Activated naive CD8-positive, alpha-beta T cell treated with anti-CD3 and anti-CD28 coated beads for 36 hours (primary cell): ENCODE measurements at regions not wholly inside any gene's neighbourhood (a gene's known extent, or its start where the extent isn't known, plus 50 kb on each side); places are given as distances from the start of the nearest gene placed in this dataset.

Experiments used
- DNase-seq: peaks from one replicate; pipeline ENCODE4 v3.0.0; 2021
- H3K27ac Mint-ChIP-seq: one replicate; pipeline ENCODE4 v1.8.0; 2022; ENCODE audit warnings: mild to moderate bottlenecking, moderate library complexity, mixed read lengths
- H3K27me3 Mint-ChIP-seq: one replicate; pipeline ENCODE4 v1.8.0; 2022; ENCODE audit warnings: mild to moderate bottlenecking, mixed read lengths
- H3K36me3 Mint-ChIP-seq: one replicate; pipeline ENCODE4 v1.8.0; 2021; ENCODE audit warnings: mild to moderate bottlenecking, mixed read lengths
- H3K4me1 Mint-ChIP-seq: one replicate; pipeline ENCODE4 v1.8.0; 2021; ENCODE audit warnings: mixed read lengths
- H3K4me3 Mint-ChIP-seq: one replicate; pipeline ENCODE4 v1.8.0; 2022; ENCODE audit warnings: mild to moderate bottlenecking, moderate library complexity, mixed read lengths
- H3K9me3 Mint-ChIP-seq: one replicate; pipeline ENCODE4 v1.8.0; 2022; ENCODE audit warnings: mixed read lengths

DNA sequence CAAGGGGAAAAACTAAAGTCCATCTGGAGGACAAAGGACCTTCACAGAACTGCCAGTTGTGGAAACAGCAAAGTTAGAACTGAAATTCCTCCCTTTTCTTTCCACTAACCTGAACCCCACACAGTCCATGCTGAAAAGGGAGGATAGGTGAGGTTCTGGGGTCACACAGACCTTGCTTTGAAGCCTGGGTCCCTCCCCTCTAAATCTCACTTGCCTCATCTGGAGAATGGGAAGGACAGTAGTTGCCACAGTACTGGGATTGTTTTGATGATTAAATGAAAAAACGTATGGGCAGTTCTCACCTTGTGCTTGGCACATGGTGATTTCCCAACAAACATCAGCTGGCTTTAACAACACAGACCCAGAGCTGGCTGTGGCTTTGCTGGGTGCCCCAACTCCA is 166.4 kb upstream of the LRIG1 start:
- Mint-ChIP-seq H3K27ac (no peak overlapping the region), H3K9me3 (no peaks in the 10 kb centered on the region), H3K4me3 (no peak overlapping the region), H3K36me3 (no peaks in the 10 kb centered on the region), H3K27me3 (no peaks in the 10 kb centered on the region), H3K4me1 (no peaks in the 10 kb centered on the region)
- no peak for DNase-seq

DNA sequence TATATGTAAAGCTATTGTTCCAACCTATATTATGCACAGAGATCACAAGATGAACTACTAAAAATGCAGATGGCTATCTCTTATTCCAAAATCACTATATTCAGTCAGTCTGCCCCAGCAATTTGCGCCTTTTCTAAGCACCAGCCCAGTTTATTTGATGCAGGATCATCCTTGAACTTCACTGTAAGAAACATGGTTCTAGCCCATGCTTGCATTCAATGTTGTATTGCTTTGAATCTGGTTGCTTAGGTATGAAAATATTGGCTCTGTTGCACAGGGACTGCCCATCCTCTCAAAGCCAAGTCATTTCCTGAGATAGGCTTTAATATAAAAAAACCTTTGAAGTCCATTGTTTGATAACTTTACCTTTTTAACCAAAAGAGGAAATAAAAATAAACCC is 170.5 kb upstream of the LRIG1 start:
- H3K27ac Mint-ChIP-seq: no peak overlapping the region

DNA sequence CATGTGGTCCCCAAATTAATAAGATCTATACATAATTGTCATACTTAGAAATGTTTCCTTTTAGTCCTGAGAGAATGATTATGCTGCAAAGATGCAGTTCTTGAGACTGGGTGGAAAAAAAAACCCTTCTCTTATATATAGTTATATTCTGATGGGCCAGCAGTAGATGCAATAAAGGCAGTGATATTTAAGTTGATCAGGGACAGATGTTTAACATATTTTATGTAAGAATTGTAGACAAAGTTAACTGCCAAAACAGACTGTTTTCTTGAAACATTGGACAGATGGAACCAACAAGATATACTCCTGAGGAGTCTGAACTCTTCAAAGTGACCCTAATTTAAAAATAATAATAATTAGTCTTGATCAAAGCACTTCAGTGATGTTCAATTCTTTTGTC is 172.0 kb upstream of the LRIG1 start:
- Mint-ChIP-seq H3K4me3 (no peak overlapping the region), H3K4me1 (no peaks in the 10 kb centered on the region), H3K27ac (no peak overlapping the region), H3K36me3 (no peaks in the 10 kb centered on the region), H3K27me3 (peaks cover 3% of the 10 kb centered on the region), H3K9me3 (no peaks in the 10 kb centered on the region)
- no peak for DNase-seq

More for the DNA sequence above, 170.5 kb upstream of the LRIG1 start:
- Mint-ChIP-seq H3K4me1 (no peaks in the 10 kb centered on the region), H3K9me3 (no peaks in the 10 kb centered on the region), H3K4me3 (no peak overlapping the region), H3K27me3 (no peaks in the 10 kb centered on the region), H3K36me3 (no peaks in the 10 kb centered on the region)
- DNase-seq: no peak

DNA sequence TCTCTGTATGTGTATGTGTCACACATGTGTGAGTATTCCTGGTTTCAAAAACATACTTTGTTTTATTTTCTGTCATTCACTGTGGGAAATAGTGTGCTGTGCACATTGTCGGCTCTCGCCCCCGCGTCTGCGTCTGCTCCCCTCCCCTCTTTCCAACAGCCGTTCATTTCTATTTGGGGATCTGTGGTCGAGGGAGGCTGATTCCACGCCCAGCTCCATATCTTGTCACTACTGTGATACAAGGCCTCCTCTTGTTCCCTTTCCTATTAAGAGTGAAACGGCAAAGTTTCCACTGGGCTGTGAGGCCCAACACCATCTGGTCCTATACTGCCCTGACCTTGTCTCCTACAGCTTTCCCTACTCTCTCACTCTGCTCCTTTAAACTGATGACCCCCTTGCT is 172.5 kb upstream of the LRIG1 start:
- H3K9me3 Mint-ChIP-seq: no peaks in the 10 kb centered on the region

DNA sequence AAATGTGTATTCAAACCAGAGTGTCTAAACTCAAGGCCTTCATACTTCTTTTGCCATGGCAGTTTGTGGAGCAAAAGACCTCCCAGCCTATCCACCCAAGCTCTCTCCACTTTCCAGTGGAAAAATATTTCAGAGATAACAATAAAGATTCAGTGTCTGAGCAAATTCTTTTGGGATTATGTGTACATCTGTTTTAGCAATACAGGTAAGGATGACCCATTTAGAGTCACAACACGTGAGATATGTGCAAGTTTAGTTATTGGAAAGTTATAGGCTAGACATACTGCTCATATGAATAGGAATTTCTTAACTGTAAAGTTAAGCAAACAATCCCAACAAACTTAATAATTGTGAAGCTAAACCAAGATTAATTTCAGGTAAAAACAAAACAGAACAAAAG is 174.5 kb upstream of the LRIG1 start:
- Mint-ChIP-seq H3K27ac (no peak overlapping the region), H3K27me3 (peaks cover 7% of the 10 kb centered on the region), H3K4me1 (no peaks in the 10 kb centered on the region), H3K36me3 (no peaks in the 10 kb centered on the region), H3K9me3 (peaks cover 6% of the 10 kb centered on the region), H3K4me3 (no peak overlapping the region)
- no peak for DNase-seq

More for the DNA sequence above, 172.5 kb upstream of the LRIG1 start:
- no peaks in the 10 kb centered on the region for H3K4me1 Mint-ChIP-seq
- H3K27me3 Mint-ChIP-seq: peaks cover 3% of the 10 kb centered on the region
- no peaks in the 10 kb centered on the region for H3K36me3 Mint-ChIP-seq
- H3K27ac Mint-ChIP-seq: no peak overlapping the region
- no peak for DNase-seq
- H3K4me3 Mint-ChIP-seq: no peak overlapping the region

DNA sequence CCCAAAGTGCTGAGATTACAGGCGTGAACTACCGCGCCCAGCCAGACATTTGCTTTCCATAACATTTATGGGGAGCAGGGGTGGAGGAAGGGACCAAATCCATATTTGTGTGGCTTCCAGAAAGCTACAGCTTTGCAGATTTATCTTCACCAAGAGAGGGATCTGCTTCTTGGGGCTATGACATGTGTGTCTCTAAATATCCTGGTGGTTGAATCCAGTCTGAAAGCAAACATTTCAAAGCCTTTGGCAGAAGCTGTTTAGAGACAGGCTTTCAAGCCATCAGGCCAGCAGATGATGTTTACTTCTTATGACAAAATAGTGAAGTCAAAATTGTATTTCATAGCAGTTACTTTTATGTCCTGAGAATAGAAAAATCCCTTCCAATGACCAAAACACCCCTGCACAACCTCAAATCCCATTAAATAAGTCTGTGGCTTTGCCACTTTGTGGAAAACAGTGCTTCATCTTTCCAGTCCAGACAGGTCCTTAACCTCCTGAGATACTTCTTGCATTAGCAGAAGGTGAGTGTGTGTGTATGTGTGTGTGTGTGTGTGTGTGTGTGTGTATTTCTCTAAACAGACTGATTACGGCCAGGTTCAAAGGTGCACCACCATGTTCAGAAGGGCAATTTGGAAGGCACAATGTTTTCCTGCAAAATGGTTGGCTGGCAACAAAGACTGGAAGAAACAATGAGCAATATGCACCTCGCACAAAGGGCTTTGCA is 191.4 kb upstream of the LRIG1 start:
- no peak for DNase-seq
- peaks cover 3% of the 10 kb centered on the region for H3K27me3 Mint-ChIP-seq
- no peaks in the 10 kb centered on the region for H3K9me3 Mint-ChIP-seq
- H3K36me3 Mint-ChIP-seq: no peaks in the 10 kb centered on the region
- H3K4me3 Mint-ChIP-seq: no peak overlapping the region
- no peak overlapping the region for H3K27ac Mint-ChIP-seq
- H3K4me1 Mint-ChIP-seq: no peaks in the 10 kb centered on the region

DNA sequence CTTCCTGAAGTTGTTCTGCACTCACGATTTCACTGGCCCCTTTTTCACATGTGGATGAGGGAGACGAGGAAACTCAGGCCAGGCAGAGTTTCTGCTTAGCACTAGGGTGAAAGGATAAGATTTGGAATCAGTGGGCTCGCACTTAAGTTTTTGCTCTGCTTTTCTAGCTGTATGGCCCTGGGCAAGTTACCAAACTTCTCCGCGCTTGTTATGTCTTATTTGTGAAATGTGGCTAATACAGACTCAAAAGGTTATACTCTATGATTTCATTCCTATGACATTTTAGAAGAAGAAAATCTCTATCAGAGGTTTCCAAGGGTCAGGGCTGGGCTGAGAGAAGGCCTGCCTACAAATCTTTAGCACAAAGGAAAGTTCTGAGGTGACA is 191.9 kb upstream of the LRIG1 start:
- DNase-seq: no peak
- Mint-ChIP-seq H3K9me3 (no peaks in the 10 kb centered on the region), H3K27ac (no peak overlapping the region), H3K4me1 (no peaks in the 10 kb centered on the region), H3K4me3 (no peak overlapping the region), H3K36me3 (no peaks in the 10 kb centered on the region), H3K27me3 (peaks cover 3% of the 10 kb centered on the region)

DNA sequence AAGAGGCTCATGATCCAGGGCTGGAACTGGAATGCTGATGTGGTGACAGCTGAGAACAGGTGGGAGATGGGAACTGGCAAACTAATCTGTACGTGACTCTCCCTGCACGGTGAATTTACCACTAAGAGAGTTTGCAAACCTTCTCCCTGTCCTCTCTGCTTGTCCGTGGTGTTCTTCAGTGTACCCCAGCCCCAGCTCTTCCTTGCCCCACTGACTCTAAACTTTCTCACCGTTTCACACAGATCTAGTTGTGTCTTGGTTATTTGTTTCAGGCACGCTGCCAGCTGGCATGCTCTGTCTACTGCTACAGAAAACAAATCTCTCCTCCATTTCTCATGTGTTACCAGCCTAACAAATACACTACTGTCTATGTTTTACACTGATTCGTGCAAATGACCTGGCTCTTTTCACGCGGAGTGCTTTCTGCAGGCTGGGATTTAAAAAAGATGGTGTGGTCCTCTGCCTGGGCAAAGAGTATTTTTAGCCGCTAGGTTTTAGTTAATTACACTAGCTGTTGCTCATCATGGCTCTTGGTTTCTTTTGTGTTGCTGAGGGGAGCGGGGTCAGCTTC is 192.7 kb upstream of the LRIG1 start:
- H3K27me3 Mint-ChIP-seq: peaks cover 3% of the 10 kb centered on the region
- no peaks in the 10 kb centered on the region for H3K36me3 Mint-ChIP-seq
- no peaks in the 10 kb centered on the region for H3K9me3 Mint-ChIP-seq
- H3K27ac Mint-ChIP-seq: no peak overlapping the region
- DNase-seq: no peak
- H3K4me1 Mint-ChIP-seq: no peaks in the 10 kb centered on the region
- H3K4me3 Mint-ChIP-seq: no peak overlapping the region

DNA sequence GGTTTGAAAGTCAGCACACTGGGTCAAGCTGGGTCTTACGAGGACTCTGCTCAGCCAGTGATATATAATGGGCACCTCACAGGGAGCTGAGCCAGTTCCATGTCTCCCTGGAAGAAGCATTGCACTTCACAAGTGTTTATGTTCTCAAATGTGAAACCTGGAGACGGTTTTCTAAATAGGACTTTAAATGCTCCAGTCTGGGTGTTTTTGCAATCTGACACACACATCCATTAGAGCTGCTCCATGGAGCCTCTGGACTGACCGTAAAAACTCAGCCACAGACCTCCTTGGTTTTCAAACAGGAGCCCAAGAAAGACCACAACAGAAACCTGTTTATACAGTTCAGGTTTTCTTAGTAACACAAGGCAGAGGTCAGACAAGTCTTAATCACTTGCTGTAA is 201.3 kb upstream of the LRIG1 start:
- no peaks in the 10 kb centered on the region for H3K9me3 Mint-ChIP-seq
- no peak overlapping the region for H3K4me3 Mint-ChIP-seq
- H3K27ac Mint-ChIP-seq: no peak overlapping the region
- H3K36me3 Mint-ChIP-seq: no peaks in the 10 kb centered on the region
- H3K4me1 Mint-ChIP-seq: no peaks in the 10 kb centered on the region
- DNase-seq: no peak
- H3K27me3 Mint-ChIP-seq: peaks cover 9% of the 10 kb centered on the region

DNA sequence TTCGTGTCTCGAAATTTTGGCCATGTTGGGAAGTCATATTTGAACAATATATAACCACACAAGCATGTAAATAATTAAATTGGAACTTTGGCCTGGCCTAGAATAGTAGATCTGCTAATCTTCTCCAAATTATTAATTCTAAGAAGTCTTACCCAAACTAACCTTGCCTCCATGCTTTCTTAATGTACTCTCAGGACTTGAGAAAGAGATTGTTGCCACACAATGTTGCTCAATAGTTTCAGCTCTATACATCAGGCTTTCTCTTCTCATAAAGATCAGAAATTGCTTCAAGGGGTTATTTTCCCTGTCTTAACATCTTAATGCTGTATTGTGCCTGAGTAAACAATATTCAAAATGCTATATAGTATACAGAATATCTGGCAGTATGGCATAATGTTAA is 202.7 kb upstream of the LRIG1 start:
- no peaks in the 10 kb centered on the region for H3K4me1 Mint-ChIP-seq
- peaks cover 16% of the 10 kb centered on the region for H3K27me3 Mint-ChIP-seq
- DNase-seq: no peak
- H3K9me3 Mint-ChIP-seq: no peaks in the 10 kb centered on the region
- no peaks in the 10 kb centered on the region for H3K36me3 Mint-ChIP-seq
- no peak overlapping the region for H3K27ac Mint-ChIP-seq
- no peak overlapping the region for H3K4me3 Mint-ChIP-seq

DNA sequence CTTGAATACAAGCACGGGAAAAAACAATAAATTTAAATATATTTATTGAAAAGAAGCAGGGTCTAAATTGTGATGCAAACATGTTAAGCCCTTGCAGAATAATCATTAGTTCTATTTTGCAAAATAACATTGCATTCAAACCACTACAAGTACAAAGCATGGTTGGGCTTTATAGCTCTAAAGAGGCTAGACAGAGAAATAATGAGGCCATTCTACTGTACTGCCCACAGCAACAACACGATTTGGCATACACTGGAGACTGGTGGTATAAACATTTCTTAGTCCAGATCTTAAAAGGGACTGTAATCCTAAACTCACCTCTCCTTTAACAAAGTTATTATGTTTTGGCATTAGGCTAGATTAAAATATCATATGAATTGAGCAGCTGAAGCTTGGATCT is 204.3 kb upstream of the LRIG1 start:
- no peaks in the 10 kb centered on the region for H3K36me3 Mint-ChIP-seq
- H3K9me3 Mint-ChIP-seq: no peaks in the 10 kb centered on the region
- peaks cover 16% of the 10 kb centered on the region for H3K27me3 Mint-ChIP-seq
- H3K4me1 Mint-ChIP-seq: no peaks in the 10 kb centered on the region
- no peak overlapping the region for H3K4me3 Mint-ChIP-seq
- DNase-seq: no peak
- no peak overlapping the region for H3K27ac Mint-ChIP-seq

DNA sequence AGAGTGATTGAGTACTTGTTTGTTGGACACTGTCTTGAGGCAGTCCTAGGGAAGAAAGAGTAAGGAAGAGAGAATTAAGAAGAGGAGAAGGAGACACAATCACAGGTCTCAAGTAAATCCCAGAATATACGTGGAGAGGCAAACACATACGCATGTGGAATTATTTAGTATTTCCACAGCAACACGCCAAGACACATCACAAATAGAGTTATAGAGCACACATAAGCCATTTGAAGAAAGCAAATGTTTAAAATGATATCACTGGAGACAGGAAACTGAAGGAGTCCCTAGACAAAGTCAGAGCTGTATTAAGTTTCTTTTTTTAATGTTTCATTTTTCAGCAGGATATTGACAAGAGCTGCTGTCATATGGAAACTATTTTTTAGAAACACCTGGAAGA is 206.1 kb upstream of the LRIG1 start:
- DNase-seq: no peak
- peaks cover 16% of the 10 kb centered on the region for H3K27me3 Mint-ChIP-seq
- H3K9me3 Mint-ChIP-seq: no peaks in the 10 kb centered on the region
- no peak overlapping the region for H3K4me3 Mint-ChIP-seq
- H3K36me3 Mint-ChIP-seq: no peaks in the 10 kb centered on the region
- no peak overlapping the region for H3K27ac Mint-ChIP-seq
- no peaks in the 10 kb centered on the region for H3K4me1 Mint-ChIP-seq

DNA sequence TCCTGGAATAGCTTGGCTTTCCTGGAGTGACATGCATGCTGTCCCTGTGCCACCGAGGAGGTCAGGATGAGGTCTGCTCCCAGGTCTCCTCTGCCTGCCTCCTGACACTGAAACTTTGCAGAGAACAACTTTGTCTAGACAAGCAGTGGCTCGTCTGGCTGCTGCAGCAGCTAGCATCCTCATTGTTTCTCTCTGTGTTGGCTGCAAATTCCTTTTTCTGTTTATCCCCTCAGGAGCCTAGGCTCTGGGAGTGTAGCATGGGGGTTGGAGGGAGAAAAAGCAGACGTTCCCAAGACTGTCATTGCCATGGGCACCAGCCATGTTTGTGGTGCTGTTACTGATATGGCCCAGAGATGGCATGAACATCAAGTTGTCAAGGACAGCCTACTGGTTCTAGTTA is 208.7 kb upstream of the LRIG1 start:
- peaks cover 16% of the 10 kb centered on the region for H3K27me3 Mint-ChIP-seq
- DNase-seq: no peak
- no peak overlapping the region for H3K4me3 Mint-ChIP-seq
- H3K9me3 Mint-ChIP-seq: no peaks in the 10 kb centered on the region
- H3K27ac Mint-ChIP-seq: no peak overlapping the region
- no peaks in the 10 kb centered on the region for H3K36me3 Mint-ChIP-seq
- no peaks in the 10 kb centered on the region for H3K4me1 Mint-ChIP-seq

DNA sequence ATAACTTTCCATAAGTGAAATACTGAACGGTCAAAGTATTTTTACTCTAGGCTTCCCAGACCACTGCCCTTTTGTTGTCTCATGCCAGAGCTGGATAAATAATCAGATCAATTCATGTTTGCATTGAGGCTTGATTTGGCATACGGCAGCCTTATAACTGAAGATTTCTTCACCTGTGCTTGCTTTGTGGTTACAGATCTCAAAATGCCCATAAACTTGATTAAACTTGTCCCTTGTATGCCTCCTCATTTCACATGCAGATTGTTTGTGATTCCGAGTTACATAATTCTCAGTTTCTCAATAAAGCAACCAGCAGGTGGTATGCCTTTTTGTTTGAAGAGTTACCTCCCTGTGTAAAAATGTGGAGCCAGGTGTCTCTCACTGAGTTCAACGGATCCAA is 211.4 kb upstream of the LRIG1 start:
- Mint-ChIP-seq H3K4me1 (no peaks in the 10 kb centered on the region), H3K4me3 (no peak overlapping the region), H3K27ac (no peak overlapping the region), H3K27me3 (peaks cover 7% of the 10 kb centered on the region), H3K9me3 (no peaks in the 10 kb centered on the region), H3K36me3 (no peaks in the 10 kb centered on the region)
- no peak for DNase-seq

DNA sequence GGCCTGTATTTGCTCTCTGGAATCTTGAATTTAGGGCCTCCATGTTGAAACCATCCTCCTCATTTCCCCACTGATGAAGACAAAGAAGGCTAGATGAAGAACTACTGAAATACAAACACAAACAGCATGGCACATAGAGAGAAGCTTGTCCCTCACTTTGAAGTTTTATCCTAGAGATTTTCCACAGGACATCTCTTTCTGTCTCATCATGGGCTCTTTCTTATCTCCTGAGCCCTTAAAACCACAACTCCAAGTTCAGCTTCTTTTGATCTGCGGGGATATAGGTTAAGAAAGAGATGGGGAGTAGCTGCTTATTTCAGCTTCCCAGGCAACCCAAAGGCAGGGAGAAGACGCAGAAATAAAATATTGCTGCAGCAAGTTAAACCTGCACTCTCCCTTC is 213.1 kb upstream of the LRIG1 start:
- no peaks in the 10 kb centered on the region for H3K27me3 Mint-ChIP-seq
- no peak overlapping the region for H3K27ac Mint-ChIP-seq
- no peaks in the 10 kb centered on the region for H3K36me3 Mint-ChIP-seq
- H3K4me3 Mint-ChIP-seq: no peak overlapping the region
- H3K9me3 Mint-ChIP-seq: no peaks in the 10 kb centered on the region
- no peaks in the 10 kb centered on the region for H3K4me1 Mint-ChIP-seq
- DNase-seq: no peak

DNA sequence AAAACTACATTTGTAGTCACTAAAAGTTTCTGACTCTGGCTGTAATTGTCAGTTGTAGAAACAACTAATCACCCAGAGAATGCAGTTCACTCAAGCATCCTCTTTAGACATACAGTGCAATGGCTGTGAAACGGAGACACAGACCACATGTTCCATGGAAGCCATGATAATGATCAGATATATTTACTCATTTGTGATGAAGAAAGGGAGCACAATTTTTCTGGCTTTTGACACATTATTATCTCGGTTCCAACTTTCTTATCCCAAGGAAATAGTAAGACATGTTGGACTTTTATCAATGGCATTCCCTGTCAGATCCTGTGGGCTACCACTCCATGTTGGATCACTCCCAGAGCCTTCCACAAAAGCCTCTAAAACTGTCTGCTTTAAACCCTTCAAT is 215.0 kb upstream of the LRIG1 start:
- Mint-ChIP-seq H3K27ac (no peak overlapping the region), H3K4me3 (no peak overlapping the region), H3K36me3 (no peaks in the 10 kb centered on the region), H3K9me3 (no peaks in the 10 kb centered on the region), H3K27me3 (no peaks in the 10 kb centered on the region), H3K4me1 (no peaks in the 10 kb centered on the region)
- DNase-seq: no peak
